Endodermal cell (in vitro differentiated cells): ENCODE measurements at regions not wholly inside any gene's neighbourhood (a gene's known extent, or its start where the extent isn't known, plus 50 kb on each side); places are given as distances from the start of the nearest gene placed in this dataset.

Source experiments
- DNase-seq: peaks from one replicate; pipeline ENCODE4 v3.0.0-alpha.2; 2017
- H3K27ac ChIP-seq: 2 replicates; pipeline ENCODE4 v1.5.1; 2013; ENCODE audit warnings: mild to moderate bottlenecking, low read depth, low read length, moderate library complexity
- H3K27me3 ChIP-seq: 2 replicates; pipeline ENCODE4 v1.6.1; 2013; ENCODE audit warnings: mild to moderate bottlenecking, low read length, moderate library complexity; ENCODE audit not compliant: insufficient read depth, control insufficient read depth, poor library complexity, severe bottlenecking
- H3K36me3 ChIP-seq: 2 replicates; pipeline ENCODE4 v1.7.0; 2013; ENCODE audit warnings: mild to moderate bottlenecking, low read length, moderate library complexity; ENCODE audit not compliant: control insufficient read depth, insufficient read depth
- H3K4me1 ChIP-seq: one replicate; pipeline ENCODE4 v1.7.0; 2013; ENCODE audit warnings: low read length; ENCODE audit not compliant: control insufficient read depth, insufficient read depth
- H3K4me3 ChIP-seq: 2 replicates; pipeline ENCODE4 v1.5.1; 2013; ENCODE audit warnings: mild to moderate bottlenecking, low read length, moderate library complexity
- H3K9ac ChIP-seq: 2 replicates; pipeline ENCODE4 v1.6.1; 2013; ENCODE audit warnings: mild to moderate bottlenecking, low read length, moderate library complexity; ENCODE audit not compliant: poor library complexity, severe bottlenecking; ENCODE audit errors: extremely low read depth
- H3K9me3 ChIP-seq: 2 replicates; pipeline ENCODE4 v1.6.1; 2013; ENCODE audit warnings: mild to moderate bottlenecking, low read length, moderate library complexity; ENCODE audit not compliant: control insufficient read depth
- H3K27ac Mint-ChIP-seq: 2 replicates; pipeline ENCODE4 v1.8.0; 2020; ENCODE audit warnings: mixed read lengths
- H3K27me3 Mint-ChIP-seq: 2 replicates; pipeline ENCODE4 v1.8.0; 2021; ENCODE audit warnings: mild to moderate bottlenecking, mixed read lengths; ENCODE audit not compliant: insufficient read depth
- H3K36me3 Mint-ChIP-seq: 2 replicates; pipeline ENCODE4 v1.8.0; 2020; ENCODE audit warnings: low read depth, mixed read lengths
- H3K4me1 Mint-ChIP-seq: 2 replicates; pipeline ENCODE4 v1.8.0; 2020; ENCODE audit warnings: mixed read lengths
- H3K4me3 Mint-ChIP-seq: 2 replicates; pipeline ENCODE4 v1.8.0; 2020; ENCODE audit warnings: mild to moderate bottlenecking, moderate library complexity, mixed read lengths
- H3K9me3 Mint-ChIP-seq: 2 replicates; pipeline ENCODE4 v1.8.0; 2020; ENCODE audit warnings: mild to moderate bottlenecking, mixed read lengths
- WGBS, 2 experiments: methylation state at CpG; one replicate each; pipeline versions ENCODE4 v1.1.5 to v1.1.7; 2013; ENCODE audit warnings: missing lambda C conversion rate in 2 of 2, mixed read lengths in 1 of 2; ENCODE audit not compliant: insufficient coverage in 1 of 2, insufficient read length in 1 of 2; 5-methylcytosine and 5-hydroxymethylcytosine counted together
- TF ChIP-seq, protein P1 (sequence below): fragments of 200-600 bp; sonication (generic); conservative IDR thresholded peaks from 2 replicates; pipeline ENCODE4 v1.5.0; 2021; ENCODE audit warnings: antibody characterized with exemption, mild to moderate bottlenecking

DNA sequence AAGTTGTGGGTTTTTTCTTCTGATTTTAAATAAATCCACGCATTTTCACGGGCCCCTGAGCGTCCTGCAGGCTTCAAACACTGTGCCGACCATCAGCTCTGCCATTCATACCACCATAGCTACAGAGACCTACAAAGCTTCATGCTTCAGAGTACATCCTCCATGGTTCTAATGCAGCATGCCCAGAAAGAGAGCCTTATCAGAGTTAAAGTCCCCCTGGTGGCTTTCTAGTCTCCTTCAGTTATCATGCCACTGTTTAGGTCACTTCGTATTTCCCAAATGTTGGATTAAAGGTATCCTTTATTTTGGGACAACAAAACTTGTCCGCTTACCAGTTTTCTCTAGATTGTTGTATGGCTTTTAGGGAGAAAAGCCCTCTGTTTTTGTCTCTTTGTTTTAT, 66.7 kb upstream of the VCX2 start:
- Mint-ChIP-seq H3K9me3 (no peaks in the 10 kb centered on the region), H3K27me3 (no peaks in the 10 kb centered on the region), H3K27ac (no peak overlapping the region), H3K4me3 (no peak overlapping the region), H3K4me1 (no peaks in the 10 kb centered on the region), H3K36me3 (no peaks in the 10 kb centered on the region)
- H3K4me1 ChIP-seq, result no peaks in the 10 kb centered on the region
- H3K27ac ChIP-seq, result no peak overlapping the region
- no peak overlapping the region for H3K4me3 ChIP-seq
- H3K27me3 ChIP-seq, result no peaks in the 10 kb centered on the region
- 83 to 87% methylated on average over 1 to 6 of the region's 6 CpGs for WGBS, 2 experiments
- no peaks in the 10 kb centered on the region for H3K36me3 ChIP-seq
- H3K9me3 ChIP-seq, result no peaks in the 10 kb centered on the region
- TF ChIP-seq, protein P1, sequence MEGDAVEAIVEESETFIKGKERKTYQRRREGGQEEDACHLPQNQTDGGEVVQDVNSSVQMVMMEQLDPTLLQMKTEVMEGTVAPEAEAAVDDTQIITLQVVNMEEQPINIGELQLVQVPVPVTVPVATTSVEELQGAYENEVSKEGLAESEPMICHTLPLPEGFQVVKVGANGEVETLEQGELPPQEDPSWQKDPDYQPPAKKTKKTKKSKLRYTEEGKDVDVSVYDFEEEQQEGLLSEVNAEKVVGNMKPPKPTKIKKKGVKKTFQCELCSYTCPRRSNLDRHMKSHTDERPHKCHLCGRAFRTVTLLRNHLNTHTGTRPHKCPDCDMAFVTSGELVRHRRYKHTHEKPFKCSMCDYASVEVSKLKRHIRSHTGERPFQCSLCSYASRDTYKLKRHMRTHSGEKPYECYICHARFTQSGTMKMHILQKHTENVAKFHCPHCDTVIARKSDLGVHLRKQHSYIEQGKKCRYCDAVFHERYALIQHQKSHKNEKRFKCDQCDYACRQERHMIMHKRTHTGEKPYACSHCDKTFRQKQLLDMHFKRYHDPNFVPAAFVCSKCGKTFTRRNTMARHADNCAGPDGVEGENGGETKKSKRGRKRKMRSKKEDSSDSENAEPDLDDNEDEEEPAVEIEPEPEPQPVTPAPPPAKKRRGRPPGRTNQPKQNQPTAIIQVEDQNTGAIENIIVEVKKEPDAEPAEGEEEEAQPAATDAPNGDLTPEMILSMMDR, result peak; percentile 72
- no peak overlapping the region for H3K9ac ChIP-seq
- no peak for DNase-seq

DNA sequence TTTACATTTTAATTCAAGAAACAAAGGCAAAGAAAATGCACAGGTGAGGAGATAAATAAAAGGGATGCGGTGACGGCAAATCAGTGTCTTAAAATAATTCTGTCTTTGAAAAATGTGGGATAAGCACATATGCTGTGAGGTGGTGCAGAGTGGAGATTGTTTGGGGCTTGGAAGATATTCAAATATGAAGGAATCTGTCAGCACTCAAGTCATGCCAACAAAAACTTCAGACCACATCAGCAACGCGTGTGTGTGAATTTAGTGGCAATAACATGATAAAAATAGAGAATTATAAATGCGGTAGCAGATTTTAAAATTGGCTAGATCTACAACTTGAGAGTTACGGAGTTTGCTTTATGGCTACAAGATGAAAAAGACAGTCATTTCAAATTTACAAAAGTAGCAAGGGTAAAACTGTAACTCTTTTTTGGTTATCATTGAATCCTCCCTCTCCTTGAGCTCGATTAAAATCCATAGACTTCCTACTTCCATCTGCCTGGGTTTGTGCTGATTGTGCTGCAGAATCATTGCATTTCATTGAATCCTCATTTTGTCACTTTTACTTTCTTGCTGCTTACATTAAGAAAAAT, 71.5 kb upstream of the VCX2 start:
- DNase-seq, result no peak
- no peaks in the 10 kb centered on the region for H3K9me3 ChIP-seq
- H3K27me3 Mint-ChIP-seq, result no peaks in the 10 kb centered on the region
- no peak overlapping the region for H3K27ac ChIP-seq
- TF ChIP-seq, protein P1, result no peak
- no peaks in the 10 kb centered on the region for H3K27me3 ChIP-seq
- H3K36me3 ChIP-seq, result no peaks in the 10 kb centered on the region
- H3K27ac Mint-ChIP-seq, result no peak overlapping the region
- no peak overlapping the region for H3K9ac ChIP-seq
- H3K9me3 Mint-ChIP-seq, result no peaks in the 10 kb centered on the region
- H3K4me1 Mint-ChIP-seq, result no peaks in the 10 kb centered on the region
- no peaks in the 10 kb centered on the region for H3K4me1 ChIP-seq
- H3K4me3 ChIP-seq, result no peak overlapping the region
- no peaks in the 10 kb centered on the region for H3K36me3 Mint-ChIP-seq
- H3K4me3 Mint-ChIP-seq, result no peak overlapping the region
- WGBS, 2 experiments, result 92 to 100% methylated on average over 2 to 7 of the region's 7 CpGs

DNA sequence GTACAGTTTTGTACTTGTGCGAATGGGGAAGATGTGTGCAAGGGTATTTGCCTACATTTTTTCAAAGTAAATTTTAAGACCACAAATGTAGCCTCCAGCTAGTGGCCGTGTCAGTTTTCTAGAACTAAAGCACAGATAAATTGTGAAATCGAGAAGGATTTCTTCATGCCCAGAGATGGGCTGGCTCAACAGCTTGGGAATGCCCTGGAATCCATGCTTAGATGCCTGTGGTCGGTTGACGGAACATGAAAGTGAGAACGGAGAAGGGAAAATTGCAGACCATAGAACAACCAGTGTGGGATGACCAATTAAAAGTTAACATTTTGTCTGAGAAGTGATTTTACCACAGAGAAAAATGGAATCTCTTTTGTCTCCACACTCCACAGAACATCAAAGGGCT, 73.2 kb upstream of the VCX2 start:
- no peaks in the 10 kb centered on the region for H3K9me3 Mint-ChIP-seq
- H3K36me3 ChIP-seq, result no peaks in the 10 kb centered on the region

More for the DNA sequence above, 73.2 kb upstream of the VCX2 start:
- TF ChIP-seq, protein P1, result no peak
- 96 to 100% methylated on average over 1 to 5 of the region's 6 CpGs for WGBS, 2 experiments
- H3K27me3 Mint-ChIP-seq, result no peaks in the 10 kb centered on the region
- no peak overlapping the region for H3K4me3 Mint-ChIP-seq
- H3K27me3 ChIP-seq, result no peaks in the 10 kb centered on the region
- H3K4me3 ChIP-seq, result no peak overlapping the region
- H3K36me3 Mint-ChIP-seq, result no peaks in the 10 kb centered on the region
- no peak overlapping the region for H3K27ac ChIP-seq
- H3K4me1 Mint-ChIP-seq, result no peaks in the 10 kb centered on the region
- H3K4me1 ChIP-seq, result no peaks in the 10 kb centered on the region
- no peaks in the 10 kb centered on the region for H3K9me3 ChIP-seq
- DNase-seq, result no peak
- no peak overlapping the region for H3K27ac Mint-ChIP-seq
- H3K9ac ChIP-seq, result no peak overlapping the region
